ENCODE measurements at regions not wholly inside any gene's neighbourhood (a gene's known extent, or its start where the extent isn't known, plus 50 kb on each side); places are given as distances from the start of the nearest gene placed in this dataset.

- no peaks in the 10 kb centered on the region for H4K20me1 ChIP-seq (ENCODE audit: control insufficient read depth, extremely low read depth, insufficient read depth, low read length)
- H3K9ac ChIP-seq (ENCODE audit: control insufficient read depth, extremely low read depth, insufficient read depth, low read length) = no peak overlapping the region
- dilution Hi-C loops (cut with MboI; ENCODE audit: extremely low pct_ligation_motif_present, low sequenced_read_pairs) = no loop called here
- H2AFZ ChIP-seq (ENCODE audit: control insufficient read depth, low read length) = no peak overlapping the region
- FAIRE-seq (no peak), DNase-seq (ENCODE audit: low read depth, low spot score) (no peak)
- TF ChIP-seq EZH2 (IDR thresholded peaks at IDR 0.05; ENCODE audit: low read length) (no peak), CTCF (optimal IDR thresholded peaks at IDR 0.05 in 1 of 3, IDR thresholded peaks at IDR 0.05 in 1 of 3, conservative IDR thresholded peaks at IDR 0.05 in 1 of 3; ENCODE audit: extremely low read depth in 1 of 3, insufficient read depth in 2 of 3, low read length in 3 of 3) (no peak)
- no peaks in the 10 kb centered on the region for H3K79me2 ChIP-seq (ENCODE audit: control insufficient read depth, insufficient read depth, low read length)
- no peak overlapping the region for H3K4me3 ChIP-seq (ENCODE audit: control insufficient read depth in 2 of 3, extremely low read depth in 1 of 3, insufficient read depth in 2 of 3, low read depth in 1 of 3, low read length in 3 of 3)
- no peaks in the 10 kb centered on the region for H3K9me3 ChIP-seq (ENCODE audit: control insufficient read depth, low read depth, low read length)
- H3K4me2 ChIP-seq (ENCODE audit: control insufficient read depth, extremely low read depth, insufficient read depth, low read depth, low read length) = no peak overlapping the region
- no peaks in the 10 kb centered on the region for H3K27me3 ChIP-seq (ENCODE audit: control insufficient read depth, extremely low read depth, insufficient read depth, low read length)
- H3K27ac ChIP-seq (ENCODE audit: control insufficient read depth, insufficient read depth, low read length) = no peak overlapping the region
- no peaks in the 10 kb centered on the region for H3K9me1 ChIP-seq (ENCODE audit: control insufficient read depth, extremely low read depth, insufficient read depth, low read length)
- no peaks in the 10 kb centered on the region for H3K4me1 ChIP-seq (ENCODE audit: control insufficient read depth, extremely low read depth, insufficient read depth, low read length)
- H3K36me3 ChIP-seq (ENCODE audit: control insufficient read depth in 2 of 2, extremely low read depth in 1 of 2, insufficient read depth in 2 of 2, low read length in 2 of 2) = no peaks in the 10 kb centered on the region
Measured at GRCh38 chr5:56734091-56734694, 81.2 kb upstream of the MAP3K1 start.

GRCh38 chr5:56733580-56733979 lies 81.8 kb upstream of the MAP3K1 start:
- no peak for TF ChIP-seq CTCF (optimal IDR thresholded peaks at IDR 0.05 in 1 of 3, IDR thresholded peaks at IDR 0.05 in 1 of 3, conservative IDR thresholded peaks at IDR 0.05 in 1 of 3; ENCODE audit: extremely low read depth in 1 of 3, insufficient read depth in 2 of 3, low read length in 3 of 3)
- no peak for TF ChIP-seq EZH2 (IDR thresholded peaks at IDR 0.05; ENCODE audit: low read length)
- Histone ChIP-seq H3K9ac (ENCODE audit: control insufficient read depth, extremely low read depth, insufficient read depth, low read length) (no peak overlapping the region), H2AFZ (ENCODE audit: control insufficient read depth, low read length) (no peak overlapping the region), H4K20me1 (ENCODE audit: control insufficient read depth, extremely low read depth, insufficient read depth, low read length) (no peaks in the 10 kb centered on the region), H3K9me1 (ENCODE audit: control insufficient read depth, extremely low read depth, insufficient read depth, low read length) (no peaks in the 10 kb centered on the region), H3K27ac (ENCODE audit: control insufficient read depth, insufficient read depth, low read length) (no peak overlapping the region), H3K4me3 (ENCODE audit: control insufficient read depth in 2 of 3, extremely low read depth in 1 of 3, insufficient read depth in 2 of 3, low read depth in 1 of 3, low read length in 3 of 3) (no peak overlapping the region), H3K36me3 (ENCODE audit: control insufficient read depth in 2 of 2, extremely low read depth in 1 of 2, insufficient read depth in 2 of 2, low read length in 2 of 2) (no peaks in the 10 kb centered on the region), H3K9me3 (ENCODE audit: control insufficient read depth, low read depth, low read length) (no peaks in the 10 kb centered on the region), H3K4me1 (ENCODE audit: control insufficient read depth, extremely low read depth, insufficient read depth, low read length) (no peaks in the 10 kb centered on the region), H3K4me2 (ENCODE audit: control insufficient read depth, extremely low read depth, insufficient read depth, low read depth, low read length) (no peak overlapping the region), H3K27me3 (ENCODE audit: control insufficient read depth, extremely low read depth, insufficient read depth, low read length) (no peaks in the 10 kb centered on the region), H3K79me2 (ENCODE audit: control insufficient read depth, insufficient read depth, low read length) (no peaks in the 10 kb centered on the region)
- dilution Hi-C loops (cut with MboI; ENCODE audit: extremely low pct_ligation_motif_present, low sequenced_read_pairs) = no loop called here
- FAIRE-seq (no peak), DNase-seq (ENCODE audit: low read depth, low spot score) (no peak)
